Breast epithelium (tissue), 4 donors: ENCODE measurements at regions not wholly inside any gene's neighbourhood (a gene's known extent, or its start where the extent isn't known, plus 50 kb on each side); places are given as distances from the start of the nearest gene placed in this dataset.

ENCODE experiments used
- DNase-seq, 2 donors: peaks; one replicate each; pipeline ENCODE4 v3.0.0-alpha.2; 2019; ENCODE audit warnings: low spot score in 2 of 2
- H3K27ac ChIP-seq, 2 donors: fragments of 200-600 bp; sonication (generic) in 1 of 2; one replicate each; pipeline ENCODE4 v1.5.1; 2016 to 2019; ENCODE audit warnings: mild to moderate bottlenecking in 1 of 2
- H3K27me3 ChIP-seq, 2 donors: fragments of 200-600 bp; sonication (generic) in 1 of 2; one replicate each; pipeline versions ENCODE4 v1.5.1 to v1.6.0; 2017 to 2019; ENCODE audit warnings: control low read depth in 1 of 2, mild to moderate bottlenecking in 1 of 2
- H3K36me3 ChIP-seq: fragments of 200-600 bp; one replicate; pipeline ENCODE4 v1.5.1; 2019
- H3K4me1 ChIP-seq, 2 donors: fragments of 200-600 bp; sonication (generic); one replicate each; pipeline ENCODE4 v1.5.1; 2016 to 2019; ENCODE audit warnings: control low read depth in 1 of 2
- H3K4me3 ChIP-seq, 3 donors: fragments of 200-600 bp; sonication (generic); 1 replicate in 2 of 3; 2 replicates in 1 of 3; pipeline ENCODE4 v1.5.1; 2016 to 2019; ENCODE audit warnings: mild to moderate bottlenecking in 3 of 3, moderate library complexity in 2 of 3
- H3K9me3 ChIP-seq, 2 donors: fragments of 200-600 bp; sonication (generic) in 1 of 2; one replicate each; pipeline ENCODE4 v1.5.1; 2016 to 2019; ENCODE audit warnings: control low read depth in 1 of 2
- POLR2A ChIP-seq: fragments of 450-650 bp; IDR thresholded peaks from one replicate; pipeline ENCODE4 v1.6.1; 2016; ENCODE audit warnings: antibody characterized with exemption, mild to moderate bottlenecking, moderate library complexity
- POLR2AphosphoS5 ChIP-seq, 3 donors: sonication (generic); formaldehyde crosslinking; IDR thresholded peaks; one replicate each; pipeline ENCODE4 v1.6.1; 2017; ENCODE audit warnings: antibody characterized with exemption in 3 of 3
- intact Hi-C: fragments of 100-400 bp; cut with DNase I; formaldehyde crosslinking; loops from one replicate; pipeline ENCODE4 v1.15.1; 2023; ENCODE audit warnings: low total_unique reads
- TF ChIP-seq, protein P1 (sequence below), 3 donors: fragments of 450-650 bp; IDR thresholded peaks; one replicate each; pipeline ENCODE4 v1.5.1; 2016 to 2017; ENCODE audit warnings: antibody characterized with exemption in 3 of 3, mild to moderate bottlenecking in 3 of 3, moderate library complexity in 3 of 3

DNA sequence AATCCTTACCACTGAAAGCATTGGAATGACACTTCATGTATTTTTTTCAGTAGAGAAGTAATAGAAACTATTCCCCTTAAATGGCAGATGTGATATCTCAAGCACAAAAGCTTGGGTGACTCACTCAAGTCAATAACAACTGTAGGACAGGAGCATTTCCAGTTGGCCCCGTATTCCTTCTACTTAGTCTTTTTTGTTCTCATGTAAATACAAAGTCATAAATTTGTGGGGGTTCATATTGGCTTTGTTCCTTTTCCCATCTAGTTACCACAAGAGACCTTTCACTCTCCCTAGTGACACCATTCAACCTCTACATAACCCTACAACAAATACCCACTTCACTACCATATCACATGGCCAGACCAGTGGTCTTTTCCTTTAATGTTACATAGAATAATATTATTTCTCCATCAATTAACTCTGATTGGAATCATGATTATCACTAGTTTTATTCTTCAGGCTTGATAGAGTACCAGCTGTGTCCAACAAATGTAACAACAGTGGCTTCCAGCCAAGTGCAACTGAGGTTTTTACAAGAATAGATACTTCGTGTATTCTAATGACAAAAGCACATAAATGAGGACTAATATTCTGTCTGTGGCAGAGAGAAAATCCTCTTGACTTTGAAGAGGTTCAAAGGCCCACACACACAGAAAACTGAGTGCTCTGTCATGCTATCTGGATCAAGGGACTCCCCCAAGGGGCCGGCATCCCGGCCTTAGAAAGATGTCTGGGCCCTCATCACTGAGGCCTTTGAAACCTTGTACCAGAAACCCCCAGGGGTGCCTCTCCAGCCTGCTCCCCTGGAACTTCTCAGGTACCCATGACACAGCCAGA lies 94.0 kb upstream of the THBS1 start:
- Histone ChIP-seq H3K9me3 (no peaks in the 10 kb centered on the region), H3K27ac (peak overlapping the region; percentile 75 to 78), H3K4me3 (no peak overlapping the region), H3K27me3 (no peaks in the 10 kb centered on the region), H3K4me1 (peaks cover 0 to 4% of the 10 kb centered on the region in 2 donors), H3K36me3 (no peaks in the 10 kb centered on the region)
- no peak for DNase-seq
- TF ChIP-seq POLR2A (no peak), POLR2AphosphoS5 (IDR thresholded peaks at IDR 0.05) (no peak)
- TF ChIP-seq, protein P1, sequence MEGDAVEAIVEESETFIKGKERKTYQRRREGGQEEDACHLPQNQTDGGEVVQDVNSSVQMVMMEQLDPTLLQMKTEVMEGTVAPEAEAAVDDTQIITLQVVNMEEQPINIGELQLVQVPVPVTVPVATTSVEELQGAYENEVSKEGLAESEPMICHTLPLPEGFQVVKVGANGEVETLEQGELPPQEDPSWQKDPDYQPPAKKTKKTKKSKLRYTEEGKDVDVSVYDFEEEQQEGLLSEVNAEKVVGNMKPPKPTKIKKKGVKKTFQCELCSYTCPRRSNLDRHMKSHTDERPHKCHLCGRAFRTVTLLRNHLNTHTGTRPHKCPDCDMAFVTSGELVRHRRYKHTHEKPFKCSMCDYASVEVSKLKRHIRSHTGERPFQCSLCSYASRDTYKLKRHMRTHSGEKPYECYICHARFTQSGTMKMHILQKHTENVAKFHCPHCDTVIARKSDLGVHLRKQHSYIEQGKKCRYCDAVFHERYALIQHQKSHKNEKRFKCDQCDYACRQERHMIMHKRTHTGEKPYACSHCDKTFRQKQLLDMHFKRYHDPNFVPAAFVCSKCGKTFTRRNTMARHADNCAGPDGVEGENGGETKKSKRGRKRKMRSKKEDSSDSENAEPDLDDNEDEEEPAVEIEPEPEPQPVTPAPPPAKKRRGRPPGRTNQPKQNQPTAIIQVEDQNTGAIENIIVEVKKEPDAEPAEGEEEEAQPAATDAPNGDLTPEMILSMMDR (IDR thresholded peaks at IDR 0.05): no peak
- intact Hi-C loops: no loop called here

- H3K36me3 ChIP-seq: no peaks in the 10 kb centered on the region
- H3K9me3 ChIP-seq: no peaks in the 10 kb centered on the region
- H3K27ac ChIP-seq: peak overlapping the region; percentile 75 to 78
- intact Hi-C loops: no loop called here
- no peak overlapping the region for H3K4me3 ChIP-seq
- peaks cover 0 to 4% of the 10 kb centered on the region in 2 donors for H3K4me1 ChIP-seq
- TF ChIP-seq, protein P1 (IDR thresholded peaks at IDR 0.05): no peak
- TF ChIP-seq POLR2A (no peak), POLR2AphosphoS5 (IDR thresholded peaks at IDR 0.05) (no peak)
- no peaks in the 10 kb centered on the region for H3K27me3 ChIP-seq
- DNase-seq: peak in 1 of 2 donors; percentile 37
Observed at GRCh38 chr15:39487458-39487735, 93.5 kb upstream of the THBS1 start.

DNA sequence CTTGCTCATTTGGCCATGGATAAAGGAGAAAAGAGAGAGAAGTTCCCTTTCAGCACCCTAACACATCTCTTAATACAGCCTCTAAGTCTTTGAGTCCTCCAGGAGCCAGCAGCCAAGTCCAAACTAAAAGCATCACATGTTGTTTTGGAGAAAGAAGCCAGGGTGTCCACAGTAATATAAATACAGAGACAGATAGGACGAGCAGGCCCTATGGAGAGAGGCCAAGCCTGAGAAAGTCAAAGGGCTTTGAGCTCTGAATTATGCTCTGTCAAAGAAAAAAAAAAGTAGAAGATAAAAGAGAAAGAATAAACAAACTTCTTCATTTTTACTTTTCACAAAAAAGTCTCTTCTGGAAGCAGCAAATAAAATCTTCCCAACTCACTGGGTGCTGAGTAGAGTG lies 92.4 kb upstream of the THBS1 start:
- Histone ChIP-seq H3K27me3 (no peaks in the 10 kb centered on the region), H3K4me1 (peaks cover 0 to 4% of the 10 kb centered on the region in 2 donors), H3K9me3 (no peaks in the 10 kb centered on the region), H3K36me3 (no peaks in the 10 kb centered on the region), H3K4me3 (no peak overlapping the region), H3K27ac (peak overlapping the region; percentile 75 to 78)
- TF ChIP-seq POLR2A (no peak), POLR2AphosphoS5 (IDR thresholded peaks at IDR 0.05) (peak in 1 of 3 donors; percentile 31)
- TF ChIP-seq, protein P1 (IDR thresholded peaks at IDR 0.05): no peak
- intact Hi-C loops: no loop called here
- DNase-seq: peak in 1 of 2 donors; percentile 40

DNA sequence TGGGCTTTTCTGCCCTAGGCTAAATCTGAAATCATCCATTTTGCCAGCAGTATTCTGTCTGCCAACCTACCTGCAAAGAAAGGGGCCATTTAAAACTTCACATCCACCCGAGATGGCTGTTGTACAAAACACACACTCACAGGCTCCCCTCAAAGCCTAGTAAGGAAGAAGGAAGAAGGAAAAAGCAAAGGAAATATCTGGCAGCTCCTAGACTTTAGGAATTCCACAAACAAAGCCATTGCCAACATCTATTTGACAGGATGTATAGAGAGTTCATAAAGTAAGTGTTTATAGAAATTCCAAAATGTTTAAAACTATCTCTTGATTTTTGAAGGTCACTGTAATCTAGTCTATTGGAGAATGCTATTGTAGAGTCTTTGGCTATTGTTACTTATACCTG lies 91.9 kb upstream of the THBS1 start:
- intact Hi-C loops: no loop called here
- peak overlapping the region; percentile 75 to 78 for H3K27ac ChIP-seq
- no peaks in the 10 kb centered on the region for H3K9me3 ChIP-seq
- TF ChIP-seq, protein P1 (IDR thresholded peaks at IDR 0.05): no peak
- no peak for DNase-seq
- no peaks in the 10 kb centered on the region for H3K27me3 ChIP-seq
- H3K4me1 ChIP-seq: peaks cover 0 to 4% of the 10 kb centered on the region in 2 donors
- H3K4me3 ChIP-seq: no peak overlapping the region
- no peaks in the 10 kb centered on the region for H3K36me3 ChIP-seq

- peak overlapping the region in 1 of 2 donors; percentile 20 for H3K27ac ChIP-seq
- intact Hi-C loops: no loop called here
Observed at GRCh38 chr15:39491115-39491885, 89.6 kb upstream of the THBS1 start.

More at GRCh38 chr15:39491115-39491885, 89.6 kb upstream of the THBS1 start:
- Histone ChIP-seq H3K36me3 (no peaks in the 10 kb centered on the region), H3K27me3 (no peaks in the 10 kb centered on the region), H3K9me3 (no peaks in the 10 kb centered on the region), H3K4me1 (peaks cover 0 to 4% of the 10 kb centered on the region in 2 donors), H3K4me3 (no peak overlapping the region)
- DNase-seq: no peak
- no peak for TF ChIP-seq POLR2AphosphoS5 (IDR thresholded peaks at IDR 0.05)
